ENCODE measurements at regions not wholly inside any gene's neighbourhood (a gene's known extent, or its start where the extent isn't known, plus 50 kb on each side); places are given as distances from the start of the nearest gene placed in this dataset.

DNA sequence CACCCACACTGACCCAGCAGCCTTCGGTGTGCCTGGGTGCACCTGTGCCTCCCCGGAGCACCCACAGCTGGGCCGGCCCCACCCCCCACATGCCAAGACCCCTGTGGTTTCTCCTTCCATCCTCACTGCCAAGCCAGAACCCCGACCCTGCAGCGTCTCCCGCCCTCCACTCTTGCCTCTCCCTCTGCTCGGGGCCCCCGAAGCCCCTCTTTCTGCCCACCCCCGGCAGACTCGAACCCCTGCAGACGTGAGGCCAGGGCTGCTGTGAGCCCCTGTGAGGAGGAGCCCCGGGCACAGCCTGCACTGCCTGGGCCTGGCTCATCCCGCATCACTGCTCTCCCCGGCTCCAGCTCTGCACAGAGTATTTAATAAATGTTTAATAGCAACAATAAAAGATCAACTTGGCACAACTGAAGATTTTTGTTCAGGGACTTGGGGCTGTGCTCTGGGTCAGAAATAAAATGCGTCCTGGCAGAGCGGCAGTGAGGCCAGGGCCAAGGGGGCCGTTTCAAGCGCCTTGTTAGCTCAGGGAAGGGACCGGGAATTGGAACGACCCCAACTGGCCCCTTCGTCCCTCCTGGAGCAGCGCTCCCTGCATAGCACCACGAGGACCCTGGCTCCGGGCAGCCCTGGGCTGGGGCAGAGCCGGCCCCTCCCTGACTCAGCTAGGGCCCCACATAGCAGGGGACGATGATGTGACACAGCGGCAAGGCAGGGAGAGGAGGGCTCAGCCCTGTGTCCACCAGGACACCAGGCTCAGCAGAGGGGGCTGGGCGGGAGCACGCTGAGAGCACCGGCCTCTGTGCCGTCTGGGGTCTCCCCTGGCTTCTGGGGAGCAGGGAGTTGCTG lies 520.8 kb downstream of the BRD1 start:
- DNase-seq: no peak

DNA sequence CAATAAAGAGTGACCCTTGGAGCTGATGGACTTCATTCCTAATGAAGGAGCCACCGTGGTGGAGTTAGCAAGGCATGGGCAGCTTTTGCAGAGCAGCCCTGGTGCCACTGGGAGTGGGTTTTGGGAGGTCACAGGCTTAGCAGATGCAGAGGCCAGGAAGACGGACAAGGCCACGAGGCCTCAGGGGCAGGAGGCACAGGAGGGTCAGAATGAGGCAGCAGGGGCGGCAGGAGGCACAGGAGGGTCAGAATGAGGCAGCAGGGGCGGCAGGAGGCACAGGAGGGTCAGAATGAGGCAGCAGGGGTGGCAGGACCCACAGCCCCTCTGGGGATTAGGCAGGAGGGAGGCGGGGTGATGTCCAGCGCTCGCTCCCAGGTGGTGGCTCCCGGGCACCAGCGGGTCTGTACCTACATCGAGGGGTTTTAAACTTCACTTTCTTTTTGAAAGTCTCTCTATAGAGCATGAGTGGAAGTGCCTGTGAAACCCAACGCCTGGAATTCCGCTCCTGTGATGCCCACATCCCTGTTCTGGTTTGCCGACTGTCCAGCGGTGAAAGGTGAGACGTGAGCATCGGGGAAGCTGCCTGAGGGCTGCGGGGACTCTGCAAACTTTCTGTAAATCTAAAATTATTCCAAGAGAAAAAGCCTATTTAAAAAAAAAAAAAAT lies 521.6 kb downstream of the BRD1 start:
- no peak for DNase-seq

DNA sequence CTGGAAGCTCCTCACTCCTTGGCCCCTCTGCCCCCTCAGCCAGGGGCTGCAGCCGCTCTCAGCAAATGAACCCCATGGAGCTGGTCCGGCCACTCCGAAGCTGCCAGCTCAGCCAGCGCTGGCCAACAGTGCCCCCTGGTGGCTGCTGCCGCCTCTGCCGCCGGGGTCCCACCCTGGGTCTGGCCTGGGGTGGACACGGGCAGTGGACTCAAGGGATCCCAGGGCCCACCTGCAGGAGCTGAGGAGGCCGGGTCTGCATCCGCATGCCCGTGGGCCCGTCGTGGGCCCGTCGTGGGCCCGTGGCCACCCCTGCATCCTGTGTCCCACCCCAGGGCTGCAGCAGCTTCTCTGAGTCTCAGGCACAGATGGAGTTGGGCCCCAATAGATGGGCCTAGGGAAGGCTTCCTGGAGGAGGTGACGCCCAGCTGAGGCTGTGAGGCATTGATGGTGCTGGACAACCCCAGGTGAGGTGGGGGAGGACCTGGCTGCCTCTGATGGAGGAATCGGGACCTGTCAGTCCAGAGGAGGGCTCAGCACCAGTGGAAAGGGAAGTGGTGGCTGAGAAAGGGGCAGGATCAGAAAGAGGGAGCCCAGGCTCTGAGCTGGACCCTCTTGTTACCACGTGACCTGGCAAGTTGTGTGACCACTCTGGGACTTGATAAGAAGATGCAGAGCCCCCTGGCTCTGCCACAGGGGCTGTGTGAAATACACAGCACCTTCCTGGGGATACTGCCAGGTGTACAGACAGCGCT lies 522.3 kb downstream of the BRD1 start:
- DNase-seq: no peak

DNA sequence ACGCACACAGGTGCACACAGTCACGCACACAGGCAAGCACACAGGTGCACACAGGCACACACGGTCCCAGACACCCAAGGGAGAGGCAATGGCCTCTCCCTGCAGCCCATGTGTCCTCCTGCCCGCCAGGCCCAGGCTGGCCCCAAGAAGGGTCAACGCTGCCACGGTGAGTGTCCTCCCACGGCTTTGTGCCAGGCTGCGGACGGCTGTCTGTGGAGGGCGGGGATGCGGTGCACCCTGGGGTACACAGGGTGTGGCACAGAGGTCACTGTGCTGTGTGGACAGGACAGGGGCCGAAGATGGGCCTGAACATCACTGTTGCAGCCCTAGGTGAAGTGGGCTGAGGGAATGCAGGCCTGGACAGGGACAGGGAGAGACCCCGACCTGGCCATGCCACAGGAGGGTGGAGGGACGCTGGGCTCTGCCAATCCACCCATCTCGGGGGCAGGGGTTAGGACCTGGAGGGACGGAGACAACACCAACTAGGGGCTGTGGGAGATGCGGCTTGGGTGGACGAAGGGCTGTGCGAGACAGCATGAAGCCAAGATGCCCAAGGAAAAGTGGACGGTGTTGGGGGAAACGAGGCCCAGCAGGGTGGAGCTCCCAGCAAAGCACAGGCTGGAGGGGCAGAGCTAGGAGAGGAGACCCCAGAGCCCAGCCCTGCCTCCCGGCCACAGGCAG lies 523.8 kb downstream of the BRD1 start:
- DNase-seq: no peak

DNA sequence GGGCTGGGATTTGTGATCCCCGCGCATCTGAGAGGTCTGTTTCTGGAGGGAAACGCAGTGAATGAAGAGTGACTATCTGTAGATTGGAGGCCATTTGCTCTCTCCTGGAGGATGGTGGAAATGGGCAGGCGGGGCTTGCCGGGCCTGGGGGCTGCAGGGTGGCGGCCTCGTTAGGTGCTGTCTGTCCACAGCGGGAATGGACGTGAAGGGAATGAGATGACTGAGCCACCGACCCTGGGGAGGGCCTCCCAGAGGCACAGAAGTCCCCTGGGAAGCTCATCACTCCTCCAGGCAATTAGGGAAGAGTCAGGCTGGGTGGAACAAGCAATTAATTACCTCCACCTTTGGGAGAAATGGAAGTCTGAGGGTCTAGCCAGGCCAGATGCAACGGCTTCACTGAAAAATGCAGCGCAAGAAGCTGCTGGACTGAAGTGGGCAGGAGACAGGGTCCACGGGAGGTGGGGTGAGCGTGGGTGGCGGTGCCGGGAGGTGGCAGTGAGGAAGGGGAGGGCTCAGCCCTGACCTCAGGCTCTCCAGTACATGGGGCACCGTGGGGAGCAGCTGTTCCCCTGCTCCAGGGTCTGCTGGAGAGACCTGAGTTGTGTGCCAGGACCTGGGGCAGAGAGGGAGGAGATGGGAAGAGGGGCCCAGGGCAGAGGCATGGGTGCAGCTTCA lies 524.5 kb downstream of the BRD1 start:
- DNase-seq: no peak

DNA sequence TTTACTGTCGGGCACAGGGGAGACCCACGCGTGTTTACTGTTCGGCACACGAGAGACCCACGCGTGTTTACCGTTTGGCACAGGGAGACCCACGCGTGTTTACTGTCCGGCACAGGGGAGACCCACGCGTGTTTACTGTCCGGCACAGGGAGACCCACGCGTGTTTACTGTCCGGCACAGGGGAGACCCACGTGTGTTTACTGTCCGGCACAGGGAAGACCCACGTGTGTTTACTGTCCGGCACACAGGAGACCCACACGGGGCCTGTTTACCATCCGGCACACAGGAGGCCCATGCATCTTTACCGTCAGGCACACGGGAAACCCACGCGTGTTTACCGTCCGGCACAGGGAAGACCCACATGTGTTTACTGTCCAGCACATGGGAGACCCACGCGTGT lies 525.1 kb downstream of the BRD1 start:
- no peak for DNase-seq

DNA sequence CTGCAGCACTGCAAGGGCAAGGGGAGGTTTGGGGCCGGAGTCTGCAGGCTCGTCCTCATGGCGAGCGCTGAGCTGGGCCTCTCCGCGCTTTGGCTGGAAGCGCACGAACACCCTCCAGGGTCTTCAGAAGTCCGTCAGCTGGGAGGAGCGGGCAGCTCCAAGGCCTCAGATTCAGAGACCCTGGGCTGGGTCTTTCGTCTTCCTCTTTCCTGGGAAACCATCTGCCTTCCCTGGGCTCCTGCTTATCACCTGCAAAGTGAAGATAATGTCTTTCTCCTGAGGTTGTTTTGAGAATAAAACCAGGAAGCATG lies 525.6 kb downstream of the BRD1 start:
- no peak for DNase-seq

DNA sequence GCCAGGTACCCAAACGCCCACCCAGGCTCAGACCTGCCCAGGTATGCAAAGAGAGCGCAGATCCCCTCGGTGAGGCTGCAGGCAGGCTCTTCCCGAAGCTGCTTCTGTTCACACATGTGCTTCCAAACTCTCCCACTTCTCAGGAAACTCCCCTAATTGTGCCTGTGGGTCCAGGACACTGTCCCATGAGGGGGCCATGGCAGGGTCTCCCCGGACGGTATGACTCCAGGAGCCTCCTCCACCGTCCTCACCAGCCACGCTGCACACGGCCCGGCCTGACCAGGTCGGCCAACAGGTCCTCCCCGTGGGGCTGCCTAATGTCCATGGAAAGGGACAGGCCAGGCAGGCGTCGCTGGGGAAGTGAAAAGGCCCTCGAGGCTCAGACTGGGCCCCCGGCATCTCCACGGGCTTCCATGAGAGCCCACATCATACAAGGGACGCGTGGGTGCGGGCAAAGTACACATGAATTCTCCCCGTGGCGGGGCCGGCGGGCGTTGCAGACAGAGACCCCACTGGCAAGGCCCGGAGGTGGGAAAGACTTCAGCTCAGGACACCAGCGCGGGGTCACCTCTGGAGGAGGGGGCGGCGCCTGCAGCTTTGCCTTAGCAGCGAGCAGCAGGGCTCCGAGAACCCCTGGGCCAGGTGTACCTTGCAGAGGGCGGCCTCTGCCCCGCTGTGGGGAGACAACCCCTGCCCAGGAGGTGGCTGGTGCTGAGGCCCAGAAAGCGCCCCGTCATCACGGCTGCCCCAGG lies 526.1 kb downstream of the BRD1 start:
- no peak for DNase-seq

DNA sequence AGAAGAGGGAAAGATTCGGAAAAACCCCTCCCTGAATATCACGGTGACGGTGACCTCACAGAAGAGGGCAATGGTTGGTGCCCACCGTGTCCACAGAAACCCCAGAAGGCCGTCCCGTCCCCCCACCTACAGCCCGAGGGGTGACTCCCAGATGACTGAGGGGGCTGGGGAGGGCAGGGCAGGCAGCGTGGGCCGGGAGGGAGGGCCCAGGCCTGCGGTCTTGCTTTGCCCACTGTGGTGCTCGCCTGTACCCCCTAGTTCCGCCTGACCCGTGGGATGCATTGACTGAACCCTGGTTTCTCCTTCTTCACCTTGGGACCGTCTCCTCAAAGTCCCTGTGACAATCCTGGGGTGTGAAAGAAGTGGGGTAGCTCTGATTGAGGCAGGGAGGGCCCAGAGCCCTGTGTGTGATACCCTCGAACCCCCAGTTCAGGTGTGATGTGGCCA lies 526.7 kb downstream of the BRD1 start:
- no peak for DNase-seq

DNA sequence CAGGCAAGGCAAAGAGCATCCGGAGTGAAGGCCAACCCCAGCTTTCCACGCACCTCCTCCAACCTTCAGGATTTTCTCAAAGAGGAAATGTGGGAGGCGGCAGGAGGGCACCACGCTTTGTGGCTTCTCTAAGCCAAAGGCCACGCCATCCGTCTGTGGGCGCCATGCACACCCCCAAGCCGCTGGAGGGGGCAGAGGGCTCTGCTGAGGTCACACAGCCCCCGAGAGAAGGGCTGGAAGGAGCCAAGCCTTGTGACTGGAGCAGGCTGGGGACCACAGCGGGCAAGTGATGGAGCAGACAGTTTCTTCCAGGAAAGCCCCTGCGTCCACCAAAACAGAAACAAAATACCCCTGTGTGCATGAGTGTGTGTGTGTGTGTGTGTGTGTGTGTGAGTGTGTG lies 527.4 kb downstream of the BRD1 start:
- DNase-seq: no peak

DNA sequence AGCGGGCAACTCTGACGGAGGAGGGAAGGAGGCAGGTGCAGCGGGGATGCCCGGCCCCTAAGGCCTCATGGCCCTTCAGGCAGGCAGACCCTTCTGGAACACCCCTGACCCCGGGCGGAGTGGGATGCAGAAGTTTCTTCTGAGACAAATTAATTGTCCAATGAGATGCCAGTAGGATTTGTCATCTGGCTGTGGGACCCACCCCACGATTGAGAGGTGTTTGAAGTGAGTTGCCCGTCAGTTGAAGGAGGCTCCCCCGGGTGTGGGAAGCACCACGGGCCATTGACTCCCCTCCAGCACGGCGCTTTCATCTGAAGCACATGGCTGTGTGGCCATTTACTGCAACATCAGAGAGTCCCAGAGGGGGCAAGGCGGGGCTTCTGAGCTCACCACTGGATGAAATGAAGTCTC lies 527.8 kb downstream of the BRD1 start:
- DNase-seq: no peak

DNA sequence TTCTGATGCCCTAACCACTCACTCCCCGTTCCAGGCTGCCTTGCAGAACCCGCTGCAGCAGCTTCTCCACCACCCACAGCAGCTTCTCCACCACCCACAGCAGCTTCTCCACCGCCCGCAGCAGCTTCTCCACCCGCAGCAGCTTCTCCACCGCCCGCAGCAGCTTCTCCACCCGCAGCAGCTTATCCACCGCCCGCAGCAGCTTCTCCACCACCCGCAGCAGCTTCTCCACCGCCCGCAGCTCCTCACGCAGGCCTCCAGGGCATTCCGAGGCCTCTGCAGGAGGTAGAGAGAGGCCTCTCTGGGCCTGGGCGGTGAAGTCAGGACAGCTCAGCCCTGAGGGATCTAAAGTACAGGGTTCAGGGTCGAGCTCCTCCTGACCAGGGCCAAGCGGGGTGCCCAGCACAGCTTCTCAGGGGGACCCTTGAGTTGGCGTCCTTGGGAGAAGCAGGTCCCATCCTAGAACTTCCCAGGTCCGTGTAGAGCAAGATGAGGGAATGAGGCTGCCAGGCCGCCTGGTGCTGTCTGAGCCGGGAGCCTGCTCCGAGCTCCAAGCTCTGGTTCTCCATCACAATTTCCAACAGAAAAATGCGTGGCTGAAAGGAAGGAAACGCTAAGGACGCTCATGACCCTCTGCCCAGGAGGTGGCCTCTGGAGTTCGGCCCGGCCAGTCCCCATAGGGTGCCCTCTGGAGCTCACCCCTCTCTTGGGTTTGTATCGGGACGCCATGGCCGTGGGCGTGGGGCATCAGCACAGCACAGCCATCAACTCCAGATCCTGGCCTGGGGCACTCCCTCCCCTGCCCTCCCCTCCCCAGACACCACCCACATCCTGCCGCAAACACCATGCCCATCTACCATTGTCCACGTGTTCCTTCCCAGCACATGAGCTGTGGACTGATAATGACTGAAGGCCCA lies 528.6 kb downstream of the BRD1 start:
- DNase-seq: no peak

DNA sequence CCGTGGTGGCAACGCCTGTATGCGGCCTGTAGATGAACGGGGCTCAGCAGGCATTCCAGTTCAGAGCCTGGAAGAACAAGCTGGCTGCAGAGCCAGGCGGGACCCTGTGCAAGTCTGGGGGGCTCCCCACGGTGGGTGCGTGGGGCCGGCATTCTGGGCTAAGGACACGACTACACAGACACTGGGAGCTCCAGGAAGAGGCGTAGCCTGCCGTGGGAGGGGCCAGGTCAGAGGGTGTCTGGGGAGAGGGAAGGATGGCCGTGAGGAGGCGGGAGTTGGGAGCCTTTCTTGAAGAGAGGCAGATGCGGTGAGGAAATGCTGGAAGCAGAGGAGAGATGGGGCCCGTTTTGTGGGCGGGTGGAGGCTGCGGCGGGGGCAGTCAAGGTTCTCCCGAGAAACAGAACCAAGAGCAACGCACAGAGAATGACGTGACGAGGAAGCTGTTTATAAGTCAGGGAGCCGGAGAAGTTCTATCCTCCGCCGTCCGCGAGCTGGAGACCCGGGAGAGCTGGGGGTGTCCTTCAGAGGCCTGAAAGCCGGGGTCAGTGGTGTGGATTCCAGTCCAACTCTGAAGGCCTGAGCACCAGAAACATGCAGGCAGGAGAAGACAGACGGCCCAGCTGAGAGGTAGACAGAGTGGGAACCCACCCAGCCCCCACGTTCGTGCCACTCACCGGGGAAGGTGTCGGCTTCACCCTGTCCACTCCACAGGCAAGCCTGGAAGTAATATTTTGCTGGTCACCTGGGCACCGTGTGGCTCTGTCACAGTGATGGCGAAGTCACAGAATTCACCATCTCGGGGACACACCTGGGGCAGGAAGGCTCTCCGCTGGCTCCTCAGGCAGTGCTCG lies 529.6 kb downstream of the BRD1 start:
- no peak for DNase-seq

DNA sequence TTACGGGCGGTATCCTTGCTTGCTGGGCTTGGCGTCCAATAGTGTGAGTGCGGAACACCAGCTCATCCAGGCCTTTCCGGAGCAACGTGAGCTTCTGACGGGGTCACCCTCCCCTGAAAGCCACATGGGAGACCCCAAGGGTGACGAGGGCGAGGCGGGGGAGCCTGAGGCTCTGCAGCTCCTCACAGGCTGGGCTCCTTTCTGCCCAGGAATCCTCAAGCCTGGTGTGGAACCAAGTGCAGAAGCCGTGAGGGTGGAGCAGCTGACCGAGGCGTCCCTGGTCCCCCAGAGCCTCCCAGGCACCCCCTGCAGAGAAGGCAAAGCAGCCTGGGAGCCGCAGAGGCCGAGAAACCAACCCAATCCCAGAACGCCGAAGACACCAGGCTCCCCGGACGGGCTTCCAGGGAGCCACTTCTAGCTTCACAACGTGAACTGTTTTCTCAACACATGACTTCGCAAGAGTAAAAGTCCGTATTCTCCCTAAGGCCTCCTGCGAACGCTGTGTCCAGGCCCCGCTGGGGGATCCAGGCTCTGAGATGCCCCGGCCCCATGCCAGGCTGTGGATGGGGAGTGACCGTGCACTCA lies 530.3 kb downstream of the BRD1 start:
- DNase-seq: no peak

DNA sequence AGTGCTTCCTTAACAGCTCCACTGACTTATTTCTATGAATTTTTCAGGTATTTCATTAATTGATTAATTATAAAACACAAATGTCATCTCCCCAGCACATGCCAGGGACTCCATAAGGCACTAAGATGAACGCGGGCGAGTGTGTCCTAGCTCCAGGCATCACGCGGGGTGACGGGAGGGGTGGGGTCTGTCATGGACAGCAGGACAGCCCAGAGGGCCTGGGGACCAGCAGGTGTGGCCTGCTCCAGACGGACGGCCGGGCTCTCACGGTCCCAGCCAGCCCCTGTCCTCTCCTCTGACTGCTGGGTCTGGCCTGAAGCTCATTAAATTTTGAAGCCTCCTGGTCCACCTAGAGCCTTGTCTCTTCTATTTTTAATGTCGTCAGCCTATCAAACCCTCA lies 531.1 kb downstream of the BRD1 start:
- no peak for DNase-seq

DNA sequence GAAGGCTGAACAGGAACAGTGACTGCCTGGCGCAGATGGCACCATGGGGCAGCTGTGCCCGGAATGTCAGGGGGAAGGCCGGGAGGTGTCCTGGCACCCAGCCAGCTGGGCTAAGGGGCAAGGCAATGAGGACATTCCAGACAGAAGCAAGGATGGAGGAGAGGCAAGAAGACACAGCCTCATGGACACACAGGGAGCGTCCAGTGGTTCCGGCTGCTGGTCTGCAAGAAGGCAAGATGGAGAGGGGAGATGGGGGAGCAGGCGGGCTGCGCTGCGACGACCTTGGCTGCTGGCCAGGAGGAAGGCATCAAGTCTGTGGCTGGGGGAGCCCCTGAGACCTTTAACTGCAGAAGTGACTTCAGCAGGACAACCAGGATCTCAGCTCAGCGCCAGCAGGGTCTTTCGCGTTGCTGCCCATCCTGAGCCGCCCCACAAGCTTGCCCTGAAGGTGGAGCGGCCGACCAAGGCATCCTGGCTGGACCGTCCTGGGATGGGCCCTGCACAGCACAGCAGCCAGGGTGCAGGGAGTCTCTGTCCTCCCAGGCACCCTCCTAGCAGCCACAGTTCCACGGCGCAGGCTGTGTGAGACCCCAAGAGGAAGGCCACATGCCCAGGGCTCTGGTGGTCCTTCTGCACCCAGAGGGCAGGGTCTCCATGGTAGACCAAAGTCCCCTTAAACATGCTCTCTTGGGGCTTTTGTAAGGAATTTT lies 531.7 kb downstream of the BRD1 start:
- DNase-seq: no peak

DNA sequence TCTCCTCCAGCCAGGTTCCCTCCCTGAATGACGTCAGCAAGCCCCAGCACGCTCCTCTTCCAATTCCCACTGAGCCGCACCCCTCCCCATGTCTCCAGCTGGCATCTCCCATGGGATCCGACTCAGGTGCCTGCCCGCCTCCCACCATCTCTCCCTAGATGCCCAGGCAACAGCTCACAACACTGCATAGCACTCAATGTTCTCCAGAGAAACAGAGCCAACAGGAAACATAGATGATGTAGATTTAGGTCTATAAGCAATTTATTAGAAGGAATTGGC lies 532.3 kb downstream of the BRD1 start:
- DNase-seq: no peak

DNA sequence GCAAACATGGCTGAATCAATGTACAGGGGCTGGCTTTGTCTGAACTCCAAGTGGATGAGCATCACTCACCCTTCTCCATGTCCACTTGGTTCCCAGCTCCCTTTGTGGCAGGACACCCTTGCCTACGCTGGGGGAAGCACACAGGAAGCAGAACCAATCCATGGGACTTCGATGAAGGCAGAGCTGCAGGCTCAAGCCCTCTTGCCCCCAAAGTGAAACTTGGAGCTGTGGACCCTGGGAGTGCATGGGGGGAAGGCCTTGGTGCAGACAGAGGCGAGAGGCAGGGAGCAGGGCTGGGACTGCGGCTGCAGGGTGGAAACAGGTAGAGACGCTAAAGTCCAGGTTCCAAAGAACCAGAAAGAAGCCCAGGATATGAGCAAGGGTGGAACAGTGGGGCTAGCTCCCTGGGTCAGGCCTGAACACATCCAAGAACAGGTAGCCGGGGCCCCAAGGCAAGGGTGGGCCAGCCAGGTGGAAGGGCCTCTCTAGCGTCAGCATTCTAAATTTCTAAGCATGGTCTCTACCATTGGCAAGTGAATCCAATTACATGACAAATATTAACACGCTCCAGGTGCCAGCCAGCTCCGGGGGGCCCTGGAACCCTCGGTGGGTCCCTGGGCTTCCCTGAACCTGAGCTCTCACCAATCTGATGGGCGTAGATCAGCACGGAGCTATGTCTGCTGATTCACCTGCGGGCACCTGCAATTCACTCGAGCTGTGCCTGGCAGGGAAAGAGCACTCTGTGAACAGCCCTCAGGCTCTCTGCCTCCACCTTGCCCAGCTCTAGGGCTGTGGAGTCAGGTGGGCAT lies 532.8 kb downstream of the BRD1 start:
- DNase-seq: peak; percentile 3
